H4 (cell line): ENCODE measurements at regions not wholly inside any gene's neighbourhood (a gene's known extent, or its start where the extent isn't known, plus 50 kb on each side); places are given as distances from the start of the nearest gene placed in this dataset.

Experiments
- DNase-seq: peaks from one replicate; pipeline ENCODE4 v3.0.0-alpha.2; 2015; ENCODE audit warnings: low spot score

DNA sequence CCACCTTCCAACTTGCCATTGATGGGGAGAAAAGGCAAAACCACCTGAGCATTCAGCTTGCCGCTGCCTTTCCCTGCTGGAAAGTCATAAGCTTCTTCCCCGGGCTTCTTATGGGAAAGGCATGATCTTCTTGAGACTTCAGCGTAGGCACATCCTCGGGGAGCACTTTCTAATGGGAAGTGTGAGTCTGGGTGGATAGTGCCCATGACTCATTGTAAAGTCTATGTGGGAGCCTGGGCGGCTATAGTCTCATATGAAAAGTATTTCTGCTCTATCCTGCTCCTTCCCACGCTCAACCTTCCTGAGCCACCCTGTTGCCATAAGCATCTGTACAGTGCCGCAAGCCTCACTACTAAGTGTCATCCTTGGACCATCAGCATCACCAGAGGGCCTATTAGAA is 309.9 kb upstream of the THBS1 start:
- DNase-seq, result peak; percentile 64

DNA sequence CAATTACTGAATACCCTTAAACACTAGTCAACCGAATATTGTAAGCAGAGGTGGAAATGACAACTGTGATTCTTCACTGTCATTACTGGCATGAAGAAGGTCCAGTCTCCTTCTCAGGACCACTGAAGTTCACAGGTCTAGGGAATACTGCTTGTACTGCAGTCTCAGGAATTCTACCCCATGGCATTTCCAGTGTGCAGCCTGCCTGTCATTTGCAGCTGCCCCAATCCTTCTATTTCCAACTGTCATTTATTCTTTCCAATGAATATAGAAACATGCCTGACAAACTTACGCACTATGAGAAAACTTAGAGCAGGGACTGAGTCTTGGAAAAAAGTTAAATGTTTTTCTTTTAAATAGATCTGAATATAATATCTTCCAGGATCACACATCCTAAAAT is 308.0 kb upstream of the THBS1 start:
- no peak for DNase-seq

GRCh38 chr15:39273717-39274411 is 307.0 kb upstream of the THBS1 start:
- DNase-seq, result peak; percentile 82

GRCh38 chr15:39275066-39275465 is 305.8 kb upstream of the THBS1 start:
- DNase-seq, result no peak

DNA sequence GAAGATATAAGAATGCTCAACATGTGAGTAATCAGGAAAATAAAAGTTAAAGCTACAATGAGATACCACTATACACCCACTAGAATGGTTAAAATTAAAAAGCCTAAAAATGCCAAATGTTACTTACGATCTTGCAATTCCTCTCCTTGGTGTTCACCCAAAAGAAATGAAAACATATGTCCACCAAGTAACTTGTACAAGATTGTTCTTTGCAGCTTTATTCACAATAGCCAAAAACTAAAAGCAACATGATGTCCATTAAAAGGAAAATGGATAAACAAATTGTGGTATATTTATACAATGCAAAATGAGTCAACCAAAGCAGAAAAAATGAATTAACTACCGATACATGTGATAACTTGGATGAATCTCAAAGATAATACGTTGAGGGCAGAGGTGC is 301.6 kb upstream of the THBS1 start:
- DNase-seq, result no peak

- DNase-seq, result no peak
These were observed 299.8 kb upstream of the THBS1 start for GRCh38 chr15:39281094-39281493.

DNA sequence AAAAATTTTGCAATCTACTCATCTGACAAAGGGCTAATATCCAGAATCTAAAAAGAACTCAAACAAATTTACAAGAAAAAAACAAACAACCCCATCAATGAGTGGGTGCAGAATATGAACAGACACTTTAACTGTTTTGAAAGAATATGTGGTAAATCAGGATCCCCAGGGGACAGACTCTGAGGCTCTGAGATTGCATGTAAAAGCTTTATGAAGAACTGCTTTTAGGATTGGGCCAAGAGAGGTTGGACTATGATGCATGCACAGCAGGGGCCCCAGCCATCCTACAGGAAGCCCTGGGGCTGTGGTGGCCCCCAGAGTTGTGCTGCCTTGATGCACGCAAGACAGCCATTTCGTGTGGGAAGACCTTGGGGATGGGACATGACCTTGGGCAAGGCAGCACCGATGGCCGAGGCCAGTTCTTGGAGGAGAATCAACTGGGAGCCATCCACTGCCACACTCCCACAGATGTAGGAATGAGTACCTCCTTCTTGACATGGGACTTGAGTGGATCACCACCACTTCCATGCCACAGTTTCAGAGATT is 298.1 kb upstream of the THBS1 start:
- no peak for DNase-seq

- no peak for DNase-seq
These were observed 297.3 kb upstream of the THBS1 start for GRCh38 chr15:39283531-39283930.

- DNase-seq, result no peak
These were observed 295.8 kb upstream of the THBS1 start for GRCh38 chr15:39285071-39285470.

DNA sequence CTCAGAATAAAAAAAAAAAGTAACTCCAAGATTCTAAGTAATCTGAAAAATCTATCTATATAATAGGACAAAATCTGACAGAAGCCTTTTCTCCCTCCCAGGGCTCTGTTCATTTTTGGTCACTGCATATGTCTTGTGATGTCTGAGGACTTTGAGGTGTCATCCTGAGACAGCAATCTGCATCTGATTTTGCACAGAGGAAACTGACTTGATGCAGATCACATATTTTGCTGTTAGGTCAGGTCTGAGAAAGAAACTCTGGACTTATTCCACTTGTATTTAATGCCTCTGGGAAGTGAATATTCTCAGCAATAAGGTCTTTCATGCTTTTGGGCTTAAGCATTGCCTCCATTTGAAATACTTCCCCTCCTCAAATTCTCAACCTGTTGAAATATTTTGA is 295.2 kb upstream of the THBS1 start:
- DNase-seq, result no peak

DNA sequence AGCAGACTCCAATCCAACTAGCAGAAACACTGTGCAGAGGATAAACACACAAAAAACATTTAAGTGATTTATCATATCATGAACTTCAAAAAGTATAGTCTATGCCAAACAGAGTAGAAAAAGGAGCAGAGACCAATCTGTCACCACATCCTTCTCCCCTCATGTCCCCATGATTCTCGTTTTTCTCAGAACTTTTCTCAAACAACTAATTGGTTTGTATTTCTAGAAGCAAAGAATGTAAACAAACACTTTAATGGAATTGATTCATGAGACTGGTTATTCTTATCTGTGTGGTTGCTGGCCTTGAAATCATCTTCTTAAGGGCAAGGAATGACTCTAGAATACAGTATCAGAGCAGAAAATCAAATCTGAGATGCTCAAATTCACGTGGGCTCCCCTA is 294.2 kb upstream of the THBS1 start:
- no peak for DNase-seq

- DNase-seq, result peak; percentile 40
These were observed 293.3 kb upstream of the THBS1 start for GRCh38 chr15:39287322-39288195.

- no peak for DNase-seq
These were observed 290.0 kb upstream of the THBS1 start for GRCh38 chr15:39290711-39291435.

- no peak for DNase-seq
These were observed 289.2 kb upstream of the THBS1 start for GRCh38 chr15:39291690-39292089.

- DNase-seq, result no peak
These were observed 283.9 kb upstream of the THBS1 start for GRCh38 chr15:39296955-39297354.

GRCh38 chr15:39298271-39298962 is 282.5 kb upstream of the THBS1 start:
- no peak for DNase-seq

DNA sequence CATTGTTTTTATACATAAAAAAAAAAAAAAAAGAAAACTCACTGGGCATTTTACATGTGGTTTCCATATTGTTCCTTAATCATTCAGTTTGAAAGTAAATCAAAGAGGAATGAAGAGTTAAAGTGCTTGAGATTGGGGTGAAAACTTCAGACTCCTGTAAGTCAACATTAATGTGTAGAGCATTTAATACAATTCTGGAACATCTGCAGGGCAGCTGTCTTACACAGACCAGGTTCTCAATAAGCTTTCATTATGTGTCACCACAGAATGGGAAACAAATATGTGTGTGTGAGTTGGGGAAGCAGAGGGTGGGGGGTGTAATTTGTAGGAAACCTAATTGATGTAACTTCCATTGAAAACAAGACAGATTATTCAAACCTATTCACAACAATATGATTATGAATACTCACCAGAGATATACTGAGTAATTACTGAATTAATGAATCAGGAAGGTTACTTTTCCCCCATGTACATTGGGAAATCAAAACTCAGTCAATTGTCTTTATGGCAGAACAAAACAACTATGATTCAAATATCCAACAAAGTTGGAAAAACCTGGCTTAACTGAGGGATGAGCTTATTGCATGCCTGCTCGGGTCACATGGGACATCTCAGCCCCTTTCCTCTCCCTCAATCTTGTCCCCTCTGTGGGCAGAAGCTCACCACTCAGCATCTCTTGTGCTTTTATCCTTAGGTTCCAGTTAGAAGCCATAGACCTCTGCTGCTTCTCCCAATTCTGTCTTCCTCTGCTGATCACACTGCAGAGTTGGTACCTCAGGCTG is 281.2 kb upstream of the THBS1 start:
- DNase-seq, result no peak

DNA sequence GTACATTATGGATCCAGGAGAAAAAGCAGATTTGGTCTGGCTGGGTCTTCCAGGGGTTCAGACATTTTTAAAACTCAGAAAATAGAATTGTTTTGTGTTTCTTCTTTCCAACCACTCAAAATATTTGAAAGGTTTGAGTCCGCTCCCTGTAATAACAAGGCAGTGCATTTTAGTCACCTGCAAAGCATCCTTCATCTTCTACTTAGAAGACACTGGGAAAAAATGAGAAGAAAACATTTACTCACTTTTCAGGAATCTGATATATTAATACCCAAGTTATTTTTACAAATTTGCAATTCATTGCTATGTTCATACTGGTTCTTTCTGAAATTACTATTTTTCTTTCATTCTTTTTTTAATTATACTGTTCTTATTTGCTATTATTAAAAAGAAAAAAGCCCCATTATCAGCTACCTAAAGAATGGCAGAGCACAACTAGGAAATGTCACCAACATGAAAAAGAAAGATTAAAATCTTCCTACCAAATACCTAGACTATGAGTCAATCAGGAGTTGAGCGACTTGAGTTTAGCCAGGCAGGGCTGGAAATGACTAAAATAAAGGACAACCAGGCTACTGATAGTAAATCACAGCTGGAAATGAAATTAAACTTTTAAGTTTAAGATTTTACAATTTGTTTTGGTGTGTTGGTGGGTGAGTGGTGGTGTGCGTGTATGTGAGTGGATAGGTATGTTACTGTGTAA is 280.3 kb upstream of the THBS1 start:
- peak; percentile 36 for DNase-seq

DNA sequence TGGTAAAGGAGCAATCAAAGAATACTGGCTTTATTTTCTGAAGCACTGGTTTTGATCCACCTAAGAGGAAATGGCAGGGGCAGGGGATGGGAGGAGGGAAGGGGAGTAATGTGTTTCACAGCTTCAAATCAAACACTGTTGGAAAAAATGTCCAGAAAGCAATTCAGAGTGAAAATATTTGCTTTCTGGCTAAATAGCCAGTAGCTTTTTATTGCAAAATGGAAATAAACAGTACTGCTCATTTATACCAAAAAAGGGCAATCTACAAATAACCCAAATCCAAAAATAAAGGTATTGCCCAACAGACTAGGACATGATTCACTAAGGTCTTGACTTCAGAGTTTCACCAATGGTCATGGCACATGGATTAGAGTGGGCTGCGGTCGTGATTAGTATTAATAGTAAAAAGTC is 279.3 kb upstream of the THBS1 start:
- DNase-seq, result peak; percentile 36

DNA sequence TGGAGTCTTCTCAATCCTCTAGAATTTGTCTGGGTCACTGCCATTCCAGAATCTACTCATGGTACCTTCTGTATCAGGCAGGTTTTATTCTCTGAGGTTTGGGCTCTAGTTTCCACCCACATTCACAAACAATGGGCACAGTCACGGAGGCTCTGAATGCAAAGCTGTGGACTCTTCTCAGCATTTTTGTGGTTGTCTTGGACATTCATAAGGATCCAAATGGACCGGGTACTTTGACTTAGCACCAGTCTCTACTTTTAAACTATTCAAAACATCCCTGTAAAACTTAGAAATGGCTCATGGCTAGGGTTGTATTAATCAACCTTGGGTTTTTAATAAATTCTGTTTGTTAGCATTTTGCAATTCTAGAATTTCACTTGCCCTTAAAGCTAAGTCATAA is 277.9 kb upstream of the THBS1 start:
- no peak for DNase-seq
